H1 (cell line): ENCODE measurements at regions not wholly inside any gene's neighbourhood (a gene's known extent, or its start where the extent isn't known, plus 50 kb on each side); places are given as distances from the start of the nearest gene placed in this dataset.

Source experiments
- CTCF ChIA-PET: fragments of 300-600 bp; sonication (Branson Sonifier 250); formaldehyde crosslinking; loops from one replicate; lab custom pipeline; 2021; ENCODE audit not compliant: partially characterized antibody; lab: Charles Lee
- POLR2A ChIA-PET: fragments of 300-600 bp; sonication (Branson Sonifier 250); formaldehyde crosslinking; loops from one replicate; lab custom pipeline; 2021; ENCODE audit warnings: inconsistent platforms; ENCODE audit not compliant: partially characterized antibody; lab: Charles Lee
- DNase-seq, 2 experiments: peaks; one replicate each; pipeline versions ENCODE4 v3.0.0 to v3.0.0-alpha.2; 2010 to 2022; ENCODE audit warnings: low spot score in 2 of 2, low read depth in 1 of 2, mixed read lengths in 1 of 2
- FAIRE-seq: peaks from 2 replicates; lab custom pipeline; 2011; peaks lifted over from hg19 to GRCh38; lab: Jason Lieb, UNC
- H2AFZ ChIP-seq: 2 replicates; pipeline ENCODE4 v1.8.1; 2012; ENCODE audit warnings: low read length, inconsistent platforms
- H2AK5ac ChIP-seq: 2 replicates; pipeline ENCODE4 v1.6.1; 2013; ENCODE audit warnings: low read depth, low read length
- H2BK120ac ChIP-seq: replicated peaks from 2 replicates; pipeline ENCODE3; 2013; ENCODE audit warnings: low read depth, low read length, inconsistent platforms
- H2BK12ac ChIP-seq: 2 replicates; pipeline ENCODE4 v1.6.1; 2013; ENCODE audit warnings: low read depth, low read length
- H2BK15ac ChIP-seq: 2 replicates; pipeline ENCODE4 v1.6.1; 2013; ENCODE audit warnings: low read length
- H2BK20ac ChIP-seq: 2 replicates; pipeline ENCODE4 v1.6.1; 2013; ENCODE audit warnings: low read length
- H2BK5ac ChIP-seq: 2 replicates; pipeline ENCODE4 v1.6.1; 2013; ENCODE audit warnings: low read depth, low read length
- H3K14ac ChIP-seq: 2 replicates; pipeline ENCODE4 v1.6.1; 2013; ENCODE audit warnings: inconsistent platforms; ENCODE audit not compliant: insufficient read length
- H3K18ac ChIP-seq: 2 replicates; pipeline ENCODE4 v1.6.1; 2013; ENCODE audit warnings: low read length; ENCODE audit errors: extremely low read depth
- H3K23ac ChIP-seq: 2 replicates; pipeline ENCODE4 v1.6.1; 2013; ENCODE audit warnings: inconsistent platforms; ENCODE audit not compliant: insufficient read length
- H3K23me2 ChIP-seq: 2 replicates; pipeline ENCODE4 v1.6.1; 2013; ENCODE audit warnings: low read depth, low read length
- H3K27ac ChIP-seq: 2 replicates; pipeline ENCODE4 v1.6.1; 2011; ENCODE audit warnings: low read depth, low read length, inconsistent platforms
- H3K27me3 ChIP-seq, 4 experiments: replicated peaks in 1 of 4; 1 replicate in 1 of 4; 2 replicates in 3 of 4; pipeline versions ENCODE4 v1.6.1 to v1.8.1; 2011 to 2013; ENCODE audit warnings: low read length in 3 of 4, mild to moderate bottlenecking in 3 of 4, inconsistent platforms in 2 of 4, mixed read lengths in 2 of 4, moderate library complexity in 1 of 4; ENCODE audit not compliant: control insufficient read depth in 3 of 4, insufficient read depth in 3 of 4; ENCODE audit errors: extremely low read depth in 1 of 4
- H3K36me3 ChIP-seq, 4 experiments: 2 replicates each; pipeline versions ENCODE4 v1.6.1 to v1.8.1; 2011 to 2013; ENCODE audit warnings: mild to moderate bottlenecking in 4 of 4, low read length in 3 of 4, moderate library complexity in 2 of 4, control low read depth in 1 of 4, inconsistent platforms in 1 of 4; ENCODE audit not compliant: insufficient read depth in 4 of 4, control insufficient read depth in 2 of 4
- H3K4ac ChIP-seq: replicated peaks from 2 replicates; pipeline ENCODE3; 2013; ENCODE audit warnings: low read length, low read depth, mixed read lengths, inconsistent platforms; ENCODE audit not compliant: insufficient read length
- H3K4me1 ChIP-seq, 4 experiments: replicated peaks in 1 of 4; 1 replicate in 1 of 4; 2 replicates in 3 of 4; pipeline versions ENCODE4 v1.6.1 to v1.8.1; 2011 to 2013; ENCODE audit warnings: low read length in 3 of 4, inconsistent platforms in 2 of 4, mixed read lengths in 1 of 4; ENCODE audit not compliant: insufficient read depth in 4 of 4, control insufficient read depth in 3 of 4
- H3K4me2 ChIP-seq, 2 experiments: 2 replicates each; pipeline versions ENCODE4 v1.6.1 to v1.8.1; 2011 to 2013; ENCODE audit warnings: low read depth in 2 of 2, low read length in 2 of 2, control low read depth in 1 of 2, inconsistent platforms in 1 of 2, mild to moderate bottlenecking in 1 of 2; ENCODE audit not compliant: insufficient read depth in 1 of 2
- H3K4me3 ChIP-seq, 4 experiments: fragments of 200-600, 300-600 bp in 1 of 4; sonication (generic), shearing (Covaris generic), sonication (Bioruptor Twin) in 1 of 4; 2 replicates each; pipeline versions ENCODE4 v1.5.1 to v1.8.1; 2011 to 2016; ENCODE audit warnings: low read length in 4 of 4, low read depth in 3 of 4, control low read depth in 2 of 4, inconsistent platforms in 2 of 4, mild to moderate bottlenecking in 2 of 4, mixed read lengths in 1 of 4, moderate library complexity in 1 of 4; ENCODE audit not compliant: insufficient read depth in 2 of 4; ENCODE audit errors: extremely low read depth in 1 of 4
- H3K56ac ChIP-seq: replicated peaks from 2 replicates; pipeline ENCODE3; 2013; ENCODE audit warnings: low read depth, mild to moderate bottlenecking, mixed read lengths, low read length, inconsistent platforms; ENCODE audit not compliant: insufficient read length
- H3K79me1 ChIP-seq: 2 replicates; pipeline ENCODE4 v1.6.1; 2013; ENCODE audit warnings: low read depth, low read length, control low read depth
- H3K79me2 ChIP-seq, 2 experiments: 2 replicates each; pipeline versions ENCODE4 v1.6.1 to v1.8.1; 2012 to 2013; ENCODE audit warnings: low read length in 2 of 2, mild to moderate bottlenecking in 2 of 2, inconsistent platforms in 1 of 2; ENCODE audit not compliant: insufficient read depth in 2 of 2, control insufficient read depth in 1 of 2
- H3K9ac ChIP-seq, 4 experiments: replicated peaks in 1 of 4; 1 replicate in 1 of 4; 2 replicates in 3 of 4; pipeline versions ENCODE4 v1.6.1 to v1.8.1; 2011 to 2013; ENCODE audit warnings: low read depth in 3 of 4, low read length in 3 of 4, control low read depth in 2 of 4, mild to moderate bottlenecking in 2 of 4, moderate library complexity in 2 of 4, inconsistent platforms in 1 of 4; ENCODE audit errors: extremely low read depth in 1 of 4
- H3K9me3 ChIP-seq, 2 experiments: 2 replicates each; pipeline versions ENCODE4 v1.6.1 to v1.8.1; 2012 to 2013; ENCODE audit warnings: mild to moderate bottlenecking in 2 of 2, moderate library complexity in 2 of 2, control low read depth in 1 of 2, inconsistent platforms in 1 of 2, low read depth in 1 of 2, low read length in 1 of 2, mixed read lengths in 1 of 2; ENCODE audit not compliant: insufficient read depth in 2 of 2
- H4K20me1 ChIP-seq, 2 experiments: replicated peaks in 1 of 2; 2 replicates each; pipeline versions ENCODE3 to v1.8.1; 2011 to 2013; ENCODE audit warnings: inconsistent platforms in 2 of 2, low read length in 2 of 2, mild to moderate bottlenecking in 1 of 2; ENCODE audit not compliant: insufficient read depth in 2 of 2, control insufficient read depth in 1 of 2
- H4K5ac ChIP-seq: 2 replicates; pipeline ENCODE4 v1.6.1; 2013; ENCODE audit warnings: low read length, low read depth, mixed read lengths, inconsistent platforms; ENCODE audit not compliant: insufficient read length
- H4K8ac ChIP-seq: 2 replicates; pipeline ENCODE4 v1.8.0; 2013; ENCODE audit warnings: mild to moderate bottlenecking, moderate library complexity, low read length, inconsistent platforms; ENCODE audit not compliant: insufficient read depth; ENCODE audit errors: extremely low read depth
- H4K91ac ChIP-seq: replicated peaks from 2 replicates; pipeline ENCODE3; 2013; ENCODE audit warnings: low read length, mixed read lengths, inconsistent platforms; ENCODE audit not compliant: insufficient read length
- CTBP2 ChIP-seq: IDR thresholded peaks from 2 replicates; pipeline ENCODE4 v1.7.0; 2011; ENCODE audit warnings: borderline replicate concordance, mild to moderate bottlenecking, moderate library complexity, mixed read lengths, low read length; ENCODE audit not compliant: insufficient read depth, insufficient read length
- KDM4A ChIP-seq: IDR thresholded peaks from one replicate; pipeline ENCODE4 v1.7.1; 2012; ENCODE audit warnings: low read depth, mild to moderate bottlenecking, moderate library complexity, low read length, inconsistent platforms; ENCODE audit not compliant: severe bottlenecking
- NANOG ChIP-seq: IDR thresholded peaks from 2 replicates; pipeline ENCODE4 v1.6.1; 2011; ENCODE audit warnings: low read length, low read depth, mild to moderate bottlenecking, inconsistent platforms; ENCODE audit not compliant: insufficient read depth, poor library complexity, severe bottlenecking
- POU5F1 ChIP-seq: IDR thresholded peaks from 2 replicates; pipeline ENCODE4 v1.6.1; 2011; ENCODE audit warnings: low read depth, mild to moderate bottlenecking, low read length, moderate library complexity

DNA sequence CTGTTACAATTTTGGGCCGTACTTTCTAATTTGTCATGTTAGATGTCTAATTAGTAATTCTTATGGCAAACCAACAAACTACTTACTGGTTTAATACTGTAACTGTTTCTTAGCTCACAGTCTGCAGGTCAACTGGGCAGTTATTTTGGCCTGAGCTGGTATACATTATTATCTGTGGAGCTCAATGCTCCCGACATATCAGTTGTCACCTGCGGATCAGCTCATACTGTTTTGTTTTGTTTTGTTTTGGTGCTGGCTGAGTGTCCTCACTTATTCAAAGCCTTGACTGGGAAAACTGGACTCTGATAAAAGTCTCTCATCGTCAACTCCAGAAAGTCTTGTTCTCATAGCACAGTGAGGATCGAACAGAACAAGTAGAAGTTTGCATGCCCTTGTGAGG lies 1060.6 kb upstream of the CDH8 start (continued):
- TF ChIP-seq KDM4A, result no peak

DNA sequence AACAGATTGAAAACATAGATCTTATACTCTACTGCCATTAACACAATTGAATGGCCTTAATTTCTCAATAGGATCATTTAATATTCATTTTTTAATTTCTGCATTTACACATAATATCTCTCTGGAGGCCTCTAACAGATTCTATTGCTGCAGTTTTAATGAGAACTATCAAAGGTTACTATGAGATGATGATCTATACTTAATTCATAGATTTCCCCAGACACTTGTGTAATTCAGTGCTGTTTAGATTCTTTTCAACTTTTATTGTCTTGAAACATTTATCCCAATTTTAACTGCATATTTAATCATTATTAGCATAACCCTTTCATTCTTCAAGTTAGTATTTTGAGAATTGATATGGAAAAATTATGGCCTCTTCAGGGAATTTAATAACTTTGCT lies 1056.5 kb upstream of the CDH8 start:
- H4K8ac ChIP-seq, result no peak overlapping the region
- DNase-seq (no peak), FAIRE-seq (no peak)
- no peaks in the 10 kb centered on the region for H3K79me2 ChIP-seq
- CTCF ChIA-PET, result no interaction called here
- no peak overlapping the region for H3K14ac ChIP-seq
- no peak overlapping the region for H3K4ac ChIP-seq
- no peaks in the 10 kb centered on the region for H3K9me3 ChIP-seq
- H3K23ac ChIP-seq, result no peak overlapping the region
- H2BK15ac ChIP-seq, result no peak overlapping the region
- POLR2A ChIA-PET, result no interaction called here
- no peak overlapping the region for H2BK5ac ChIP-seq
- H2BK20ac ChIP-seq, result no peak overlapping the region
- H2BK12ac ChIP-seq, result no peak overlapping the region
- no peaks in the 10 kb centered on the region for H3K23me2 ChIP-seq
- H3K56ac ChIP-seq, result no peak overlapping the region
- no peak overlapping the region for H4K5ac ChIP-seq
- no peak overlapping the region for H3K9ac ChIP-seq
- no peak overlapping the region for H2AK5ac ChIP-seq
- H3K79me1 ChIP-seq, result no peaks in the 10 kb centered on the region
- no peaks in the 10 kb centered on the region for H3K27me3 ChIP-seq
- no peak overlapping the region for H4K91ac ChIP-seq
- no peaks in the 10 kb centered on the region for H3K4me1 ChIP-seq
- H2AFZ ChIP-seq, result no peak overlapping the region
- H3K4me2 ChIP-seq, result no peak overlapping the region
- no peak overlapping the region for H2BK120ac ChIP-seq
- TF ChIP-seq NANOG, result no peak
- no peak for TF ChIP-seq CTBP2
- TF ChIP-seq POU5F1, result no peak
- no peaks in the 10 kb centered on the region for H4K20me1 ChIP-seq
- H3K18ac ChIP-seq, result no peak overlapping the region
- no peaks in the 10 kb centered on the region for H3K36me3 ChIP-seq
- no peak overlapping the region for H3K4me3 ChIP-seq
- H3K27ac ChIP-seq, result no peak overlapping the region
